ENCODE measurements at regions not wholly inside any gene's neighbourhood (a gene's known extent, or its start where the extent isn't known, plus 50 kb on each side); places are given as distances from the start of the nearest gene placed in this dataset.

GRCh38 chr4:187516224-187516623 lies 479.3 kb upstream of the ZFP42 start:
- no peak for DNase-seq

- no peak for DNase-seq
These were observed 453.9 kb upstream of the ZFP42 start for GRCh38 chr4:187541666-187542065.

- DNase-seq = no peak
These were observed 451.0 kb upstream of the ZFP42 start for GRCh38 chr4:187544461-187545053.

- DNase-seq = no peak
These were observed 448.3 kb upstream of the ZFP42 start for GRCh38 chr4:187547316-187547715.

GRCh38 chr4:187550256-187550950 lies 445.2 kb upstream of the ZFP42 start:
- no peak for DNase-seq

GRCh38 chr4:187552781-187553180 lies 442.8 kb upstream of the ZFP42 start:
- no peak for DNase-seq

- DNase-seq = no peak
These were observed 440.4 kb upstream of the ZFP42 start for GRCh38 chr4:187555174-187555573.

GRCh38 chr4:187558391-187558790 lies 437.2 kb upstream of the ZFP42 start:
- DNase-seq = no peak

GRCh38 chr4:187562345-187562744 lies 433.2 kb upstream of the ZFP42 start:
- DNase-seq = no peak

GRCh38 chr4:187565416-187565815 lies 430.2 kb upstream of the ZFP42 start:
- no peak for DNase-seq

- no peak for DNase-seq
These were observed 425.7 kb upstream of the ZFP42 start for GRCh38 chr4:187569871-187570270.

GRCh38 chr4:187575706-187576105 lies 419.9 kb upstream of the ZFP42 start:
- no peak for DNase-seq

- no peak for DNase-seq
These were observed 418.8 kb upstream of the ZFP42 start for GRCh38 chr4:187576751-187577150.

GRCh38 chr4:187577941-187578480 lies 417.6 kb upstream of the ZFP42 start:
- no peak for DNase-seq

GRCh38 chr4:187586892-187587291 lies 408.7 kb upstream of the ZFP42 start:
- no peak for DNase-seq

GRCh38 chr4:187598196-187598595 lies 397.4 kb upstream of the ZFP42 start:
- DNase-seq = no peak

- DNase-seq = peak in 1 of 2 experiments; percentile 7
These were observed 393.1 kb upstream of the ZFP42 start for GRCh38 chr4:187602339-187603092.

- DNase-seq = no peak
These were observed 392.2 kb upstream of the ZFP42 start for GRCh38 chr4:187603093-187604025.

GRCh38 chr4:187604984-187605383 lies 390.6 kb upstream of the ZFP42 start:
- DNase-seq = no peak

GRCh38 chr4:187606581-187606980 lies 389.0 kb upstream of the ZFP42 start:
- peak; percentile 17 to 38 for DNase-seq

- no peak for DNase-seq
These were observed 387.6 kb upstream of the ZFP42 start for GRCh38 chr4:187608001-187608421.

- DNase-seq = no peak
These were observed 383.3 kb upstream of the ZFP42 start for GRCh38 chr4:187612301-187612700.

Measured in NCI-H2081 (cell line).